SK-N-SH (cell line): ENCODE measurements at regions not wholly inside any gene's neighbourhood (a gene's known extent, or its start where the extent isn't known, plus 50 kb on each side); places are given as distances from the start of the nearest gene placed in this dataset.

Experiments used
- CTCF ChIA-PET: fragments of 300-600, 350-600 bp; formaldehyde crosslinking; extraction: SDS; loops from one replicate; lab custom pipeline; 2021; lab: Yijun Ruan, JAX
- POLR2A ChIA-PET: fragments of 350-600 bp; sonication (Branson Sonifier 250); formaldehyde crosslinking; extraction: SDS; loops from one replicate; lab custom pipeline; 2020; ENCODE audit warnings: antibody characterized with exemption, inconsistent platforms; lab: Yijun Ruan, JAX
- DNase-seq: peaks from one replicate; pipeline ENCODE4 v3.0.0; 2012
- H2AFZ ChIP-seq: fragments of 200-600 bp; sonication (generic); 2 replicates; pipeline ENCODE4 v1.8.1; 2016; ENCODE audit warnings: antibody characterized with exemption, mild to moderate bottlenecking, low read depth
- H3F3A ChIP-seq: fragments of 200-600 bp; sonication (generic); replicated peaks from 2 replicates; pipeline ENCODE3; 2016; ENCODE audit warnings: antibody characterized with exemption, mild to moderate bottlenecking; ENCODE audit not compliant: insufficient read depth
- H3K27ac ChIP-seq, 2 experiments: fragments of 200-500 bp in 1 of 2; fragments of 200-600 bp in 1 of 2; sonication (Bioruptor generic) in 1 of 2; sonication (generic), shearing (Covaris generic) in 1 of 2; 2 replicates each; pipeline versions ENCODE4 v1.5.1 to v1.6.1; 2014 to 2016; ENCODE audit warnings: low read depth in 2 of 2, inconsistent platforms in 1 of 2, low read length in 1 of 2, mild to moderate bottlenecking in 1 of 2, mixed read lengths in 1 of 2
- H3K27me3 ChIP-seq: fragments of 200-600 bp; sonication (generic), shearing (Covaris generic); 2 replicates; pipeline ENCODE4 v1.6.1; 2016; ENCODE audit warnings: mixed run types; ENCODE audit not compliant: insufficient read depth
- H3K36me3 ChIP-seq, 2 experiments: fragments of 200-500 bp in 1 of 2; fragments of 200-600 bp in 1 of 2; sonication (Bioruptor generic) in 1 of 2; sonication (generic) in 1 of 2; replicated peaks in 1 of 2; 2 replicates each; pipeline versions ENCODE3 to v1.5.1; 2014 to 2016; ENCODE audit warnings: low read length in 1 of 2, mild to moderate bottlenecking in 1 of 2; ENCODE audit not compliant: insufficient read depth in 2 of 2, control insufficient read depth in 1 of 2
- H3K4me1 ChIP-seq, 2 experiments: fragments of 200-500 bp in 1 of 2; fragments of 200-600 bp in 1 of 2; sonication (Bioruptor generic) in 1 of 2; sonication (generic), shearing (Covaris generic) in 1 of 2; 2 replicates each; pipeline versions ENCODE4 v1.5.1 to v1.6.1; 2014 to 2016; ENCODE audit warnings: low read depth in 1 of 2, low read length in 1 of 2, mixed run types in 1 of 2; ENCODE audit not compliant: insufficient read depth in 2 of 2, control insufficient read depth in 1 of 2
- H3K4me2 ChIP-seq: fragments of 200-600 bp; sonication (generic), shearing (Covaris generic); 2 replicates; pipeline ENCODE4 v1.6.1; 2017; ENCODE audit warnings: mixed run types
- H3K4me3 ChIP-seq, 2 experiments: fragments of 200-500 bp in 1 of 2; fragments of 200-600 bp in 1 of 2; sonication (Bioruptor generic) in 1 of 2; sonication (generic), shearing (Covaris generic) in 1 of 2; 2 replicates each; pipeline versions ENCODE4 v1.5.1 to v1.8.1; 2014 to 2016; ENCODE audit warnings: low read depth in 2 of 2, inconsistent platforms in 1 of 2, low read length in 1 of 2, mild to moderate bottlenecking in 1 of 2, mixed read lengths in 1 of 2, moderate library complexity in 1 of 2
- H3K79me2 ChIP-seq: fragments of 200-600 bp; sonication (generic); 2 replicates; pipeline ENCODE4 v1.8.1; 2017; ENCODE audit warnings: mild to moderate bottlenecking; ENCODE audit not compliant: insufficient read depth
- H3K9ac ChIP-seq: fragments of 200-600 bp; sonication (generic); 2 replicates; pipeline ENCODE4 v1.6.1; 2017; ENCODE audit warnings: mixed run types
- H3K9me2 ChIP-seq: fragments of 200-600 bp; sonication (generic); 2 replicates; pipeline ENCODE4 v1.6.1; 2017; ENCODE audit warnings: mixed run types
- H3K9me3 ChIP-seq: fragments of 200-600 bp; sonication (generic); 2 replicates; pipeline ENCODE4 v1.6.1; 2017; ENCODE audit warnings: mixed run types, mild to moderate bottlenecking, moderate library complexity
- H4K20me1 ChIP-seq: fragments of 200-600 bp; sonication (generic); 2 replicates; pipeline ENCODE4 v1.6.1; 2017; ENCODE audit warnings: mild to moderate bottlenecking, mixed run types; ENCODE audit not compliant: insufficient read depth
- CHD2 ChIP-seq: fragments of 150-350 bp; IDR thresholded peaks from 2 replicates; pipeline ENCODE4 v1.6.1; 2018; ENCODE audit warnings: low read length; ENCODE audit not compliant: partially characterized antibody
- CTCF ChIP-seq: fragments of 200-600 bp; sonication (generic); IDR thresholded peaks from 2 replicates; pipeline ENCODE4 v1.6.1; 2017; ENCODE audit warnings: antibody characterized with exemption, mild to moderate bottlenecking, moderate library complexity
- FOSL2 ChIP-seq: IDR thresholded peaks from 2 replicates; pipeline ENCODE4 v1.4.0; 2012; ENCODE audit warnings: low read depth, mild to moderate bottlenecking, moderate library complexity, borderline replicate concordance
- FOXJ3 ChIP-seq: sonication (generic); formaldehyde crosslinking; IDR thresholded peaks from 2 replicates; pipeline ENCODE4 v1.5.1; 2020; ENCODE audit warnings: mild to moderate bottlenecking, missing genetic modification reagents
- FOXM1 ChIP-seq: IDR thresholded peaks from 2 replicates; pipeline ENCODE4 v1.4.0; 2012; ENCODE audit warnings: low read depth, mild to moderate bottlenecking
- GABPA ChIP-seq: IDR thresholded peaks from 2 replicates; pipeline ENCODE4 v1.4.0; 2012; ENCODE audit warnings: low read depth, mild to moderate bottlenecking
- MEF2A ChIP-seq: IDR thresholded peaks from 2 replicates; pipeline ENCODE4 v1.4.0; 2012; ENCODE audit warnings: low read depth, borderline replicate concordance
- PBX3 ChIP-seq: IDR thresholded peaks from 2 replicates; pipeline ENCODE4; 2012
- RAD21 ChIP-seq: IDR thresholded peaks from 2 replicates; pipeline ENCODE4 v1.6.1; 2012; ENCODE audit warnings: mild to moderate bottlenecking, low read length
- REST ChIP-seq: IDR thresholded peaks from 2 replicates; pipeline ENCODE4 v1.6.1; 2012; ENCODE audit warnings: mild to moderate bottlenecking, low read depth, low read length, moderate library complexity
- SIN3A ChIP-seq: IDR thresholded peaks from 2 replicates; pipeline ENCODE4 v1.6.1; 2012; ENCODE audit warnings: low read depth, mild to moderate bottlenecking, low read length, moderate library complexity, borderline replicate concordance
- SMC3 ChIP-seq: IDR thresholded peaks from 2 replicates; pipeline ENCODE4 v1.6.1; 2012; ENCODE audit warnings: low read depth, low read length, improper control_type of control experiment
- TAF1 ChIP-seq: IDR thresholded peaks from 2 replicates; pipeline ENCODE4 v1.6.1; 2012; ENCODE audit warnings: low read depth, mild to moderate bottlenecking, low read length, moderate library complexity, borderline replicate concordance
- TCF12 ChIP-seq: IDR thresholded peaks from 2 replicates; pipeline ENCODE4 v1.4.0; 2012
- TEAD4 ChIP-seq: IDR thresholded peaks from 2 replicates; pipeline ENCODE4 v1.4.0; 2012; ENCODE audit warnings: mild to moderate bottlenecking, borderline replicate concordance; ENCODE audit not compliant: insufficient read depth
- USF2 ChIP-seq: fragments of 150-350 bp; IDR thresholded peaks from 2 replicates; pipeline ENCODE4 v1.6.1; 2017; ENCODE audit warnings: antibody characterized with exemption, low read length, low read depth, borderline replicate concordance
- YY1 ChIP-seq: IDR thresholded peaks from 2 replicates; pipeline ENCODE4 v1.4.0; 2012; ENCODE audit warnings: low read depth, mild to moderate bottlenecking
- ZBTB33 ChIP-seq: IDR thresholded peaks from 2 replicates; pipeline ENCODE4 v1.4.0; 2012; ENCODE audit warnings: low read depth, borderline replicate concordance
- WGBS: methylation state at CpG from one replicate; pipeline ENCODE4 v1.1.6; 2017; ENCODE audit warnings: low lambda C conversion rate; 5-methylcytosine and 5-hydroxymethylcytosine counted together

GRCh38 chr4:34709564-34709963, 1534.8 kb downstream of the ARAP2 start:
- H3K36me3 ChIP-seq: no peaks in the 10 kb centered on the region
- TF ChIP-seq MEF2A (no peak), TAF1 (no peak), USF2 (no peak), TEAD4 (no peak), YY1 (no peak), SIN3A (no peak), SMC3 (no peak), RAD21 (no peak), CHD2 (no peak), ZBTB33 (no peak), FOSL2 (no peak), TCF12 (no peak), FOXJ3 (CRISPR knock-in tag) (no peak), REST (no peak), PBX3 (no peak), CTCF (no peak), GABPA (no peak), FOXM1 (no peak)
- H3F3A ChIP-seq: no peaks in the 10 kb centered on the region
- ChIA-PET POLR2A (no interaction called here), CTCF (no interaction called here)
- no peaks in the 10 kb centered on the region for H3K27me3 ChIP-seq
- H3K9me3 ChIP-seq: peaks cover 4% of the 10 kb centered on the region; the same call in 1 of the 2 replicates
- no peak overlapping the region for H3K27ac ChIP-seq
- no peaks in the 10 kb centered on the region for H3K79me2 ChIP-seq
- H3K9me2 ChIP-seq: no peaks in the 10 kb centered on the region
- H3K4me3 ChIP-seq: no peak overlapping the region
- H2AFZ ChIP-seq: no peak overlapping the region
- H3K4me1 ChIP-seq: no peaks in the 10 kb centered on the region
- 20% methylated on average over 1 of the region's 1 CpG for WGBS
- DNase-seq: no peak
- H3K4me2 ChIP-seq: no peak overlapping the region
- no peaks in the 10 kb centered on the region for H4K20me1 ChIP-seq
- H3K9ac ChIP-seq: no peak overlapping the region
